Kidney epithelial cell (primary cell): ENCODE measurements at regions not wholly inside any gene's neighbourhood (a gene's known extent, or its start where the extent isn't known, plus 50 kb on each side); places are given as distances from the start of the nearest gene placed in this dataset.

Experiments
- DNase-seq: peaks from one replicate; pipeline ENCODE4 v3.0.0-alpha.2; 2010; ENCODE audit warnings: low read depth
- H3K27me3 ChIP-seq: 2 replicates; pipeline ENCODE4 v1.6.0; 2011; ENCODE audit warnings: low read length; ENCODE audit not compliant: control insufficient read depth, insufficient read depth
- H3K36me3 ChIP-seq: 2 replicates; pipeline ENCODE4 v1.5.1; 2011; ENCODE audit warnings: low read length; ENCODE audit not compliant: control insufficient read depth, insufficient read depth
- H3K4me3 ChIP-seq: 2 replicates; pipeline ENCODE4 v1.5.1; 2011; ENCODE audit warnings: low read depth, mild to moderate bottlenecking, control low read depth, low read length
- TF ChIP-seq, protein P1 (sequence below): IDR thresholded peaks from 2 replicates; pipeline ENCODE4 v1.5.1; 2011; ENCODE audit warnings: mild to moderate bottlenecking, moderate library complexity, low read length, control low read depth, inconsistent platforms; ENCODE audit not compliant: insufficient read depth, poor library complexity, severe bottlenecking

DNA sequence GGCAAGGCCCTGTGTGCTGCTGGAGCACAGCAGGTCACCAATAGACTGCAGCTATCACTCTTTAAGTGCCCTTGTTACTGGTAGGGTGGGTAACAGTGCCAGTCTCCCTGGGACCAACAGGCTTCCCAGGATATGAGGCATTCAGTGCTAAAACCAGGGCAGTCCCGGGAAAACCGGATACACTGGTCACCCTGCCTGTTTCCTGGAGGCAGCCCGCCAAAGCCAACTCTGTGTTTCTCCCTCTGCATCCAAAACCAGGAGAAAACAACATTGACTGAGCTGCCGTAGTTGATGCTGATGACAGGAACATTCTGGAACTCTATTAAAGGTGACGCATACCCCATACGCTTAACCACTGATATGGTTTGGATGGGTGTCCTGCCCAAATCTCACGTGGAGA lies 149.1 kb downstream of the SHANK2 start:
- H3K36me3 ChIP-seq: no peaks in the 10 kb centered on the region
- no peak overlapping the region for H3K4me3 ChIP-seq

DNA sequence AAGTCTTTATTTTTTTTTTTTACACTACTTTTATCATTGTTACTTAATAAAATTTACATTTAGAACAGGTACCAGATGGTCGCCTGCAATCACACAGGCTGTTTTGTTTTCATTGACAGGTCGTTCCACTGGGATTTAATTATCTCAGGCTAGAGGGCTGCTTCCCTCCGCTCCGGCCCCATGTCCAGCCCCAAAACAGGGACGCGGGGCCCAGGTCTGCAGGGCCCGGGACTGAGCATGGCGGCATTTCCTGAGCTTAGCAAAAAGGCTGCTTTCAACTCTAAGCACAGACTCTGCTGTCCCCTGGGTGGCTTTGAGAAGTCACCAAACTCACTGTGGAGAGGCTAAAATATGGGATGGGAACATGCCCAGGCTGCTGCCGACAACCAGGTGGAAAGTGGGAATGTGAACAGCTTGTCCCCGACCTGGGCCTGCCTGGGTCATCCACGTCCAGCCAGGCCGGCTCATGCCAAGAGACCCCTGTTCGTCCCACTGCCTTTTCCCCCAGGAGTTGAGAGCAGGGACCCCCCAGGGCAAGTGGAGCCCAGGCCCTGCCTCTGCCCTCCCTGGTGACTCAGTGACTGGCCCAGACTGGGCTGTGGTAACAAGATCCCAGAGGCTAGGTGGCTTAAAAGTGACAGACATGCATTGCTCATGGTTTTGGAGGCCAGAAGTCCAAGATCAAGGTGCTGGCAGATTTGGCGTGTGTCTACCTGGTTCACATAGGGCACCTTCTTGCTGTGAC lies 150.0 kb downstream of the SHANK2 start:
- no peak for DNase-seq
- TF ChIP-seq, protein P1, sequence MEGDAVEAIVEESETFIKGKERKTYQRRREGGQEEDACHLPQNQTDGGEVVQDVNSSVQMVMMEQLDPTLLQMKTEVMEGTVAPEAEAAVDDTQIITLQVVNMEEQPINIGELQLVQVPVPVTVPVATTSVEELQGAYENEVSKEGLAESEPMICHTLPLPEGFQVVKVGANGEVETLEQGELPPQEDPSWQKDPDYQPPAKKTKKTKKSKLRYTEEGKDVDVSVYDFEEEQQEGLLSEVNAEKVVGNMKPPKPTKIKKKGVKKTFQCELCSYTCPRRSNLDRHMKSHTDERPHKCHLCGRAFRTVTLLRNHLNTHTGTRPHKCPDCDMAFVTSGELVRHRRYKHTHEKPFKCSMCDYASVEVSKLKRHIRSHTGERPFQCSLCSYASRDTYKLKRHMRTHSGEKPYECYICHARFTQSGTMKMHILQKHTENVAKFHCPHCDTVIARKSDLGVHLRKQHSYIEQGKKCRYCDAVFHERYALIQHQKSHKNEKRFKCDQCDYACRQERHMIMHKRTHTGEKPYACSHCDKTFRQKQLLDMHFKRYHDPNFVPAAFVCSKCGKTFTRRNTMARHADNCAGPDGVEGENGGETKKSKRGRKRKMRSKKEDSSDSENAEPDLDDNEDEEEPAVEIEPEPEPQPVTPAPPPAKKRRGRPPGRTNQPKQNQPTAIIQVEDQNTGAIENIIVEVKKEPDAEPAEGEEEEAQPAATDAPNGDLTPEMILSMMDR: no peak
- no peak overlapping the region for H3K4me3 ChIP-seq
- no peaks in the 10 kb centered on the region for H3K27me3 ChIP-seq
- no peaks in the 10 kb centered on the region for H3K36me3 ChIP-seq

More for the DNA sequence above, 149.1 kb downstream of the SHANK2 start:
- H3K27me3 ChIP-seq: no peaks in the 10 kb centered on the region
- DNase-seq: no peak
- TF ChIP-seq, protein P1: no peak

DNA sequence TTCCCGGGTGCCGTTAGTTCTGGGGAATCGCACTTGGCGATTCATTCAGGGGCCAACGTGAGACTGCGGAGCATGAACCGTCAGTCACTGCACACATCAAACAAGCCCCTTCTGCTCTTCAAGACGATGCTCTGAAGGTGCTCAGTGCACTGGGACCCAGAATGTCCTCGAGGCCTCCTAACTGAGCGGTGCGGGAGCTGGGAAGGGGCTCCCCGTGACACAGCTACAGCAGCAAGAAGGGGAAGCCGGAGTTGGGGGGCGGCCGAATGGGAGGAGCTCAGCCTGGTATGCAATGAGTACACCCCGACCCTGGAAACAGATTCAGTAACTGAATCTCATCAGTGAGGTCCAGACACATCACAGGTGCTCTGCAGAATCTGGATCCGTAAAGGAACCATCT lies 150.8 kb downstream of the SHANK2 start:
- Histone ChIP-seq H3K27me3 (no peaks in the 10 kb centered on the region), H3K36me3 (no peaks in the 10 kb centered on the region), H3K4me3 (no peak overlapping the region)
- no peak for DNase-seq
- TF ChIP-seq, protein P1: no peak

- Histone ChIP-seq H3K4me3 (no peak overlapping the region), H3K27me3 (no peaks in the 10 kb centered on the region), H3K36me3 (no peaks in the 10 kb centered on the region)
- TF ChIP-seq, protein P1: no peak
- no peak for DNase-seq
Measured at GRCh38 chr11:71101046-71101445, 151.3 kb downstream of the SHANK2 start.

- no peaks in the 10 kb centered on the region for H3K27me3 ChIP-seq
- DNase-seq: no peak
- H3K36me3 ChIP-seq: no peaks in the 10 kb centered on the region
- TF ChIP-seq, protein P1: no peak
- no peak overlapping the region for H3K4me3 ChIP-seq
Measured at GRCh38 chr11:71098776-71099175, 153.6 kb downstream of the SHANK2 start.
